Trophoblast cell (in vitro differentiated cells and primary cell): ENCODE measurements at regions not wholly inside any gene's neighbourhood (a gene's known extent, or its start where the extent isn't known, plus 50 kb on each side); places are given as distances from the start of the nearest gene placed in this dataset.

Source experiments
- DNase-seq, 2 donors: peaks; one replicate each; pipeline ENCODE4 v3.0.0-alpha.2; 2016
- H2AFZ ChIP-seq: 2 replicates; pipeline ENCODE4 v1.6.1; 2013; ENCODE audit warnings: low read length, moderate library complexity, mild to moderate bottlenecking; ENCODE audit not compliant: insufficient read depth, poor library complexity
- H2AK5ac ChIP-seq: 2 replicates; pipeline ENCODE4 v1.6.1; 2013; ENCODE audit warnings: mild to moderate bottlenecking, low read length
- H2BK120ac ChIP-seq: 2 replicates; pipeline ENCODE4 v1.6.1; 2013; ENCODE audit warnings: low read length, mild to moderate bottlenecking, moderate library complexity; ENCODE audit not compliant: insufficient read depth, poor library complexity
- H2BK12ac ChIP-seq: 2 replicates; pipeline ENCODE4 v1.6.1; 2013; ENCODE audit warnings: mild to moderate bottlenecking, low read length, moderate library complexity
- H2BK5ac ChIP-seq: 2 replicates; pipeline ENCODE4 v1.6.1; 2013; ENCODE audit warnings: low read length, low read depth, moderate library complexity, mild to moderate bottlenecking; ENCODE audit not compliant: poor library complexity
- H3K14ac ChIP-seq: 2 replicates; pipeline ENCODE4 v1.6.1; 2013; ENCODE audit warnings: mild to moderate bottlenecking, low read length
- H3K18ac ChIP-seq: 2 replicates; pipeline ENCODE4 v1.6.1; 2013; ENCODE audit warnings: mild to moderate bottlenecking, low read length
- H3K23ac ChIP-seq: 2 replicates; pipeline ENCODE4 v1.6.1; 2013; ENCODE audit warnings: low read length
- H3K27ac ChIP-seq: 2 replicates; pipeline ENCODE4 v1.5.1; 2013; ENCODE audit warnings: low read depth, mild to moderate bottlenecking, inconsistent platforms, low read length, moderate library complexity
- H3K27me3 ChIP-seq: 2 replicates; pipeline ENCODE4 v1.6.1; 2013; ENCODE audit warnings: inconsistent platforms, mild to moderate bottlenecking, low read length, moderate library complexity; ENCODE audit not compliant: insufficient read depth
- H3K36me3 ChIP-seq, 2 experiments: 1 replicate in 1 of 2; 2 replicates in 1 of 2; pipeline ENCODE4 v1.6.1; 2013; ENCODE audit warnings: low read length in 2 of 2, mild to moderate bottlenecking in 2 of 2, moderate library complexity in 1 of 2; ENCODE audit not compliant: insufficient read depth in 2 of 2, control insufficient read depth in 1 of 2
- H3K4ac ChIP-seq: 2 replicates; pipeline ENCODE4 v1.6.1; 2013; ENCODE audit warnings: low read depth, mild to moderate bottlenecking, low read length, moderate library complexity
- H3K4me1 ChIP-seq, 2 experiments: 1 replicate in 1 of 2; 2 replicates in 1 of 2; pipeline ENCODE4 v1.6.1; 2013; ENCODE audit warnings: low read length in 2 of 2, mild to moderate bottlenecking in 2 of 2, moderate library complexity in 1 of 2; ENCODE audit not compliant: insufficient read depth in 2 of 2, control insufficient read depth in 1 of 2
- H3K4me2 ChIP-seq: 2 replicates; pipeline ENCODE4 v1.6.1; 2013; ENCODE audit warnings: inconsistent platforms, mild to moderate bottlenecking, low read length, moderate library complexity
- H3K4me3 ChIP-seq: 2 replicates; pipeline ENCODE4 v1.5.1; 2013; ENCODE audit warnings: mild to moderate bottlenecking, low read depth, low read length, inconsistent platforms
- H3K79me1 ChIP-seq: one replicate; pipeline ENCODE4 v1.6.1; 2013; ENCODE audit warnings: low read length
- H3K79me2 ChIP-seq: 2 replicates; pipeline ENCODE4 v1.6.1; 2013; ENCODE audit warnings: low read length, mild to moderate bottlenecking; ENCODE audit not compliant: control insufficient read depth, insufficient read depth, poor library complexity
- H3K9ac ChIP-seq: 2 replicates; pipeline ENCODE4 v1.6.1; 2013; ENCODE audit warnings: mild to moderate bottlenecking, low read length
- H3K9me3 ChIP-seq: 2 replicates; pipeline ENCODE4 v1.6.1; 2013; ENCODE audit warnings: low read depth, mild to moderate bottlenecking, control low read depth, inconsistent platforms, low read length; ENCODE audit not compliant: insufficient read depth
- H4K12ac ChIP-seq: 2 replicates; pipeline ENCODE4 v1.6.1; 2013; ENCODE audit warnings: low read depth, mild to moderate bottlenecking, low read length, moderate library complexity
- H4K8ac ChIP-seq: 2 replicates; pipeline ENCODE4 v1.6.1; 2013; ENCODE audit warnings: low read depth, mild to moderate bottlenecking, low read length, moderate library complexity
- H4K91ac ChIP-seq: one replicate; pipeline ENCODE4 v1.6.1; 2013; ENCODE audit warnings: low read depth, mild to moderate bottlenecking, low read length, moderate library complexity
- WGBS: extraction: QIAGEN DNeasy Blood & Tissue Kit; methylation state at CpG from one replicate; pipeline ENCODE4 v1.1.7; 2013; ENCODE audit warnings: missing lambda C conversion rate; ENCODE audit not compliant: insufficient read length, insufficient coverage; ENCODE audit errors: extremely low coverage; 5-methylcytosine and 5-hydroxymethylcytosine counted together

GRCh38 chr3:170644711-170645110, 58.8 kb upstream of the SLC7A14 start:
- no peak overlapping the region for H3K9ac ChIP-seq
- H3K79me1 ChIP-seq = no peaks in the 10 kb centered on the region
- no peak overlapping the region for H2BK120ac ChIP-seq
- no peak overlapping the region for H2AFZ ChIP-seq
- H3K4me3 ChIP-seq = no peak overlapping the region
- no peak overlapping the region for H3K4me2 ChIP-seq
- no peak for DNase-seq
- no peak overlapping the region for H3K18ac ChIP-seq
- H3K27me3 ChIP-seq = no peaks in the 10 kb centered on the region
- H2BK12ac ChIP-seq = no peak overlapping the region
- no peak overlapping the region for H2BK5ac ChIP-seq
- no peaks in the 10 kb centered on the region for H3K36me3 ChIP-seq
- no peaks in the 10 kb centered on the region for H3K79me2 ChIP-seq
- H3K4ac ChIP-seq = no peak overlapping the region
- no peak overlapping the region for H4K91ac ChIP-seq
- H4K12ac ChIP-seq = no peak overlapping the region
- no peak overlapping the region for H2AK5ac ChIP-seq
- H4K8ac ChIP-seq = no peak overlapping the region
- no peak overlapping the region for H3K27ac ChIP-seq
- H3K14ac ChIP-seq = no peak overlapping the region
- no CpG with 5 or more reads among the region's 1 CpG for WGBS
- H3K23ac ChIP-seq = no peak overlapping the region
- no peaks in the 10 kb centered on the region for H3K9me3 ChIP-seq
- no peaks in the 10 kb centered on the region for H3K4me1 ChIP-seq

GRCh38 chr3:170643831-170644230, 58.0 kb upstream of the SLC7A14 start:
- Histone ChIP-seq H4K91ac (no peak overlapping the region), H4K8ac (no peak overlapping the region), H2AFZ (no peak overlapping the region), H2BK5ac (no peak overlapping the region), H3K14ac (no peak overlapping the region), H2AK5ac (no peak overlapping the region), H3K27me3 (no peaks in the 10 kb centered on the region), H3K4me2 (no peak overlapping the region), H3K79me1 (no peaks in the 10 kb centered on the region), H3K27ac (no peak overlapping the region), H3K4me1 (no peaks in the 10 kb centered on the region), H2BK120ac (no peak overlapping the region), H3K9me3 (no peaks in the 10 kb centered on the region), H3K36me3 (no peaks in the 10 kb centered on the region), H3K79me2 (no peaks in the 10 kb centered on the region), H3K4me3 (no peak overlapping the region), H3K9ac (no peak overlapping the region), H4K12ac (no peak overlapping the region), H3K4ac (no peak overlapping the region), H3K23ac (no peak overlapping the region), H2BK12ac (no peak overlapping the region), H3K18ac (no peak overlapping the region)
- no CpG with 5 or more reads among the region's 3 CpGs for WGBS
- no peak for DNase-seq

- Histone ChIP-seq H3K18ac (no peak overlapping the region), H4K8ac (no peak overlapping the region), H3K9me3 (no peaks in the 10 kb centered on the region), H2BK5ac (no peak overlapping the region), H3K36me3 (no peaks in the 10 kb centered on the region), H3K4me1 (no peaks in the 10 kb centered on the region), H3K79me1 (no peaks in the 10 kb centered on the region), H3K27ac (no peak overlapping the region), H3K4me3 (no peak overlapping the region), H4K91ac (no peak overlapping the region), H2AFZ (no peak overlapping the region), H3K79me2 (no peaks in the 10 kb centered on the region), H2BK120ac (no peak overlapping the region), H2BK12ac (no peak overlapping the region), H3K27me3 (no peaks in the 10 kb centered on the region), H3K9ac (no peak overlapping the region), H3K14ac (no peak overlapping the region), H2AK5ac (no peak overlapping the region), H3K23ac (no peak overlapping the region), H3K4ac (no peak overlapping the region), H4K12ac (no peak overlapping the region), H3K4me2 (no peak overlapping the region)
- no CpG with 5 or more reads among the region's 3 CpGs for WGBS
- DNase-seq = no peak
These were observed 57.2 kb upstream of the SLC7A14 start for GRCh38 chr3:170642882-170643601.

- H4K8ac ChIP-seq = no peak overlapping the region
- H4K12ac ChIP-seq = no peak overlapping the region
- no peak overlapping the region for H3K9ac ChIP-seq
- H3K23ac ChIP-seq = no peak overlapping the region
- no peaks in the 10 kb centered on the region for H3K27me3 ChIP-seq
- H2AK5ac ChIP-seq = no peak overlapping the region
- H3K27ac ChIP-seq = no peak overlapping the region
- no peaks in the 10 kb centered on the region for H3K79me1 ChIP-seq
- no peak overlapping the region for H2BK5ac ChIP-seq
- H3K14ac ChIP-seq = no peak overlapping the region
- H4K91ac ChIP-seq = no peak overlapping the region
- H2BK120ac ChIP-seq = no peak overlapping the region
- H3K4ac ChIP-seq = no peak overlapping the region
- H3K36me3 ChIP-seq = no peaks in the 10 kb centered on the region
- H3K4me1 ChIP-seq = no peaks in the 10 kb centered on the region
- no peaks in the 10 kb centered on the region for H3K9me3 ChIP-seq
- DNase-seq = no peak
- no peak overlapping the region for H2AFZ ChIP-seq
- no peak overlapping the region for H3K18ac ChIP-seq
- no CpG with 5 or more reads among the region's 5 CpGs for WGBS
- H3K4me3 ChIP-seq = no peak overlapping the region
- H3K4me2 ChIP-seq = no peak overlapping the region
- no peaks in the 10 kb centered on the region for H3K79me2 ChIP-seq
- no peak overlapping the region for H2BK12ac ChIP-seq
These were observed 55.8 kb upstream of the SLC7A14 start for GRCh38 chr3:170641510-170642236.
